K562 (cell line): ENCODE measurements at regions not wholly inside any gene's neighbourhood (a gene's known extent, or its start where the extent isn't known, plus 50 kb on each side); places are given as distances from the start of the nearest gene placed in this dataset.

ENCODE experiments used
- ATAC-seq: fragments of 200-7000 bp; cut with Tn5 transposase; 3 replicates; pipeline ENCODE4 v1.9.1; 2020; ENCODE audit warnings: moderate library complexity
- BruUV-seq: library from RNA; stranded (reverse); fragments of 400-500 nt; replicated peaks from 2 replicates; lab custom pipeline; 2021; lab: Mats Ljungman, UMichigan
- CTCF ChIA-PET: fragments of 300-600 bp; formaldehyde crosslinking; extraction: SDS; loops from one replicate; lab custom pipeline; 2021; ENCODE audit warnings: low intra/inter-chr PET ratio; lab: Yijun Ruan, JAX
- POLR2A ChIA-PET: fragments of 300-600, 350-650 bp; sonication (Branson Sonifier 250); formaldehyde crosslinking; extraction: SDS; loops from one replicate; lab custom pipeline; 2021; ENCODE audit warnings: antibody characterized with exemption, inconsistent platforms; lab: Yijun Ruan, JAX
- DNase-seq, 4 experiments: peaks; one replicate each; pipeline versions ENCODE4 v3.0.0 to v3.0.0-alpha.2; 2011 to 2018; ENCODE audit warnings: low spot score in 3 of 4, mixed read lengths in 3 of 4; ENCODE audit errors: extremely low read depth in 1 of 4
- FAIRE-seq: peaks from 2 replicates; lab custom pipeline; 2011; peaks lifted over from hg19 to GRCh38; lab: Jason Lieb, UNC
- H2AFZ ChIP-seq: 2 replicates; pipeline ENCODE4 v1.6.0; 2011; ENCODE audit warnings: low read depth, low read length, control low read depth, inconsistent platforms
- H3K27ac ChIP-seq: fragments of 200-600 bp; 3 replicates; pipeline ENCODE4 v1.8.0; 2011; ENCODE audit warnings: low read depth, mild to moderate bottlenecking, control low read depth, inconsistent platforms, low read length, moderate library complexity, mixed read lengths; ENCODE audit errors: extremely low read depth
- H3K27me3 ChIP-seq, 2 experiments: fragments of 300-600 bp in 1 of 2; 2 replicates in 1 of 2; 3 replicates in 1 of 2; pipeline versions ENCODE4 v1.6.0 to v1.8.0; 2011; ENCODE audit warnings: inconsistent platforms in 2 of 2, low read length in 2 of 2, mild to moderate bottlenecking in 1 of 2, mixed read lengths in 1 of 2, moderate library complexity in 1 of 2; ENCODE audit not compliant: control insufficient read depth in 2 of 2, insufficient read depth in 2 of 2
- H3K36me3 ChIP-seq: fragments of 300-600 bp; 3 replicates; pipeline ENCODE4 v1.8.0; 2011; ENCODE audit warnings: mild to moderate bottlenecking, low read length, inconsistent platforms; ENCODE audit not compliant: control insufficient read depth, insufficient read depth
- H3K4me1 ChIP-seq, 2 experiments: fragments of 200-600 bp in 1 of 2; replicated peaks in 1 of 2; 2 replicates in 1 of 2; 3 replicates in 1 of 2; pipeline versions ENCODE4 v1.5.1 to v1.8.0; 2011; ENCODE audit warnings: inconsistent platforms in 2 of 2, low read length in 2 of 2, mild to moderate bottlenecking in 1 of 2, mixed read lengths in 1 of 2, moderate library complexity in 1 of 2; ENCODE audit not compliant: control insufficient read depth in 2 of 2, insufficient read depth in 2 of 2
- H3K4me2 ChIP-seq: 2 replicates; pipeline ENCODE4 v1.6.1; 2011; ENCODE audit warnings: low read length, control low read depth, inconsistent platforms, mixed read lengths; ENCODE audit not compliant: insufficient read depth
- H3K4me3 ChIP-seq: fragments of 200-600 bp; sonication (generic), shearing (Covaris generic); 2 replicates; pipeline ENCODE4 v1.5.1; 2016; ENCODE audit warnings: control low read depth, inconsistent platforms
- H3K79me2 ChIP-seq: fragments of 200-600 bp; 3 replicates; pipeline ENCODE4 v1.8.0; 2011; ENCODE audit warnings: low read length, inconsistent platforms; ENCODE audit not compliant: control insufficient read depth, insufficient read depth
- H3K9ac ChIP-seq, 2 experiments: 2 replicates each; pipeline versions ENCODE4 v1.6.0 to v1.6.1; 2011; ENCODE audit warnings: low read depth in 2 of 2, low read length in 2 of 2, control low read depth in 1 of 2, inconsistent platforms in 1 of 2, mild to moderate bottlenecking in 1 of 2, mixed read lengths in 1 of 2; ENCODE audit not compliant: insufficient read depth in 1 of 2
- H3K9me1 ChIP-seq: one replicate; pipeline ENCODE4 v1.6.0; 2011; ENCODE audit warnings: inconsistent platforms, mild to moderate bottlenecking, low read length, moderate library complexity; ENCODE audit not compliant: control insufficient read depth, insufficient read depth
- H3K9me3 ChIP-seq: replicated peaks from 2 replicates; pipeline ENCODE4 v1.5.1; 2011; ENCODE audit warnings: low read depth, low read length, inconsistent platforms; ENCODE audit not compliant: control insufficient read depth, insufficient read depth
- H4K20me1 ChIP-seq: replicated peaks from 2 replicates; pipeline ENCODE4 v1.6.1; 2011; ENCODE audit warnings: low read length, inconsistent platforms, mixed read lengths; ENCODE audit not compliant: control insufficient read depth, insufficient read depth
- ATF6 ChIP-seq: sonication (generic); formaldehyde crosslinking; IDR thresholded peaks from 2 replicates; pipeline ENCODE4 v1.4.0; 2020; ENCODE audit warnings: mild to moderate bottlenecking, missing genetic modification reagents
- CBX8 ChIP-seq: fragments of 200-600 bp; sonication (generic); IDR thresholded peaks from 2 replicates; pipeline ENCODE4 v1.6.1; 2012; ENCODE audit warnings: borderline replicate concordance, mixed run types, low read depth, mild to moderate bottlenecking, moderate library complexity, mixed read lengths, low read length, control low read depth, inconsistent platforms; ENCODE audit not compliant: poor library complexity, severe bottlenecking; ENCODE audit errors: extremely low read depth
- CREM ChIP-seq: IDR thresholded peaks from 2 replicates; pipeline ENCODE4 v1.6.1; 2014; ENCODE audit warnings: antibody characterized with exemption, low read depth
- DPF2 ChIP-seq: fragments of 450-650 bp; IDR thresholded peaks from 2 replicates; pipeline ENCODE4 v1.6.1; 2016
- FOXO4 ChIP-seq: fragments of 450-650 bp; formaldehyde crosslinking; IDR thresholded peaks from 2 replicates; pipeline ENCODE4 v1.4.0; 2020; ENCODE audit warnings: mild to moderate bottlenecking, moderate library complexity
- IFI16 ChIP-seq: fragments of 250-450 bp; sonication (Bioruptor Pico); IDR thresholded peaks from 2 replicates; pipeline ENCODE4 v2.1.2; 2022; ENCODE audit warnings: mild to moderate bottlenecking, inconsistent platforms
- SMAD2 ChIP-seq: fragments of 150-350 bp; IDR thresholded peaks from 2 replicates; pipeline ENCODE4 v1.6.1; 2014; ENCODE audit warnings: low read depth, mild to moderate bottlenecking, low read length
- TAF9B ChIP-seq: fragments of 450-650 bp; IDR thresholded peaks from 2 replicates; pipeline ENCODE4 v1.6.1; 2018; ENCODE audit warnings: mild to moderate bottlenecking; ENCODE audit not compliant: partially characterized antibody
- WGBS: fragments of 100-300 bp; shearing (Covaris generic); methylation state at CpG from one replicate; pipeline ENCODE4 v1.1.6; 2016; ENCODE audit warnings: low coverage, mixed read lengths; ENCODE audit not compliant: insufficient coverage; ENCODE audit errors: missing lambda C conversion rate; 5-methylcytosine and 5-hydroxymethylcytosine counted together
- in situ Hi-C: fragments of 300-500 bp; cut with MboI; formaldehyde crosslinking; loops from 4 replicates; pipeline ENCODE4 v1.15.0; 2018; ENCODE audit warnings: inconsistent platforms, mixed read lengths
- intact Hi-C: fragments of 100-400 bp; cut with micrococcal nuclease; formaldehyde crosslinking; loops from 2 replicates; pipeline ENCODE4 v1.14.2; 2022
- TF ChIP-seq, protein P1 (sequence below): fragments of 450-650 bp; formaldehyde crosslinking; IDR thresholded peaks from 2 replicates; pipeline ENCODE4 v1.4.0; 2022; ENCODE audit warnings: missing genetic modification characterization

DNA sequence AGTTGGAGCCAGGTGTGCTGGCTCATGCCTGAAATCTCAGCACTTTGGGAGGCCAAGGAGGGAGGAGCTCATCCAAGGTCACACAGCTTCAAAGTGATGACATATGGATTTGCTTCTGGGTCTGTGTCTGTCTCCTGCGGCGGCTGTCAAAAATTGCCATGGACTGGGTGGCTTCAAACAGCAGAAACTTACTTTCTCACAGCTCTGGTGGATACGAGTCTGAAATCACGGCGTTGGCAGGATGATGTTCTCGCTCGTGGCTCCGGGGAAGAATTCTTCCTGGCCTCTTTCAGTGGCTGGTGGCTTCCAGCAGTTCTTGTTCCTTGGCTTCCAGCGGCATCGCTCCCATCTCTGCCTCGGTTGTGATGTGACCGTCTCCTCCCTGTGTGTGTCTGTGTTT, 314.8 kb upstream of the C1orf174 start:
- Histone ChIP-seq H3K36me3 (no peaks in the 10 kb centered on the region), H3K4me2 (no peak overlapping the region), H3K79me2 (no peaks in the 10 kb centered on the region), H4K20me1 (no peaks in the 10 kb centered on the region; the same call in 1 of the 2 replicates), H3K9me3 (no peaks in the 10 kb centered on the region), H3K4me1 (no peaks in the 10 kb centered on the region), H3K27ac (no peak overlapping the region), H3K27me3 (peaks cover 2 to 39% of the 10 kb centered on the region in 2 experiments; a peak in 3 of 5 replicates), H3K9ac (no peak overlapping the region), H3K9me1 (no peaks in the 10 kb centered on the region)
- DNase-seq (no peak), FAIRE-seq (no peak), ATAC-seq (no peak)
- CTCF ChIA-PET: no interaction called here
- WGBS: 1% methylated on average over 12 of the region's 12 CpGs
- intact Hi-C loops (no loop called here), in situ Hi-C loops (no loop called here)
- POLR2A ChIA-PET: no interaction called here
- no TSS peak for BruUV-seq
- no peak for TF ChIP-seq TAF9B
- TF ChIP-seq CREM: no peak
- no peak for TF ChIP-seq DPF2
- no peak for TF ChIP-seq IFI16 (CRISPR knock-in tag)
- TF ChIP-seq FOXO4 (CRISPR knock-in tag): no peak
- TF ChIP-seq, protein P1, sequence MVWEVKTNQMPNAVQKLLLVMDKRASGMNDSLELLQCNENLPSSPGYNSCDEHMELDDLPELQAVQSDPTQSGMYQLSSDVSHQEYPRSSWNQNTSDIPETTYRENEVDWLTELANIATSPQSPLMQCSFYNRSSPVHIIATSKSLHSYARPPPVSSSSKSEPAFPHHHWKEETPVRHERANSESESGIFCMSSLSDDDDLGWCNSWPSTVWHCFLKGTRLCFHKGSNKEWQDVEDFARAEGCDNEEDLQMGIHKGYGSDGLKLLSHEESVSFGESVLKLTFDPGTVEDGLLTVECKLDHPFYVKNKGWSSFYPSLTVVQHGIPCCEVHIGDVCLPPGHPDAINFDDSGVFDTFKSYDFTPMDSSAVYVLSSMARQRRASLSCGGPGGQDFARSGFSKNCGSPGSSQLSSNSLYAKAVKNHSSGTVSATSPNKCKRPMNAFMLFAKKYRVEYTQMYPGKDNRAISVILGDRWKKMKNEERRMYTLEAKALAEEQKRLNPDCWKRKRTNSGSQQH (CRISPR knock-in tag): no peak
- TF ChIP-seq SMAD2: no peak
- no peak for TF ChIP-seq ATF6 (CRISPR knock-in tag)
- no peak for TF ChIP-seq CBX8
- TF ChIP-seq, all 486 proteins: peak for 0
- H2AFZ ChIP-seq: no peak overlapping the region
- H3K4me3 ChIP-seq: no peak overlapping the region
